HepG2 (cell line): ENCODE measurements at regions not wholly inside any gene's neighbourhood (a gene's known extent, or its start where the extent isn't known, plus 50 kb on each side); places are given as distances from the start of the nearest gene placed in this dataset.

Experiments used
- ATAC-seq: fragments of 200-7000 bp; cut with Tn5 transposase; 3 replicates; pipeline ENCODE4 v1.9.1; 2020; ENCODE audit warnings: mild to moderate bottlenecking, moderate library complexity
- BruUV-seq: library from RNA; stranded (reverse); fragments of 400-500 nt; replicated peaks from 2 replicates; lab custom pipeline; 2021; lab: Mats Ljungman, UMichigan
- CTCF ChIA-PET: fragments of 300-600 bp; formaldehyde crosslinking; extraction: SDS; loops from one replicate; lab custom pipeline; 2021; ENCODE audit warnings: low total read pairs, inconsistent platforms, low intra/inter-chr PET ratio; lab: Yijun Ruan, JAX
- POLR2A ChIA-PET: fragments of 350-600 bp; sonication (Branson Sonifier 250); formaldehyde crosslinking; loops from one replicate; lab custom pipeline; 2020; ENCODE audit warnings: antibody characterized with exemption, inconsistent platforms; lab: Yijun Ruan, JAX
- DNase-seq: peaks from one replicate; pipeline ENCODE4 v3.0.0-alpha.2; 2015; ENCODE audit warnings: low spot score
- FAIRE-seq: peaks from 3 replicates; lab custom pipeline; 2011; peaks lifted over from hg19 to GRCh38; lab: Jason Lieb, UNC
- H2AFZ ChIP-seq: one replicate; pipeline ENCODE4 v1.6.1; 2011; ENCODE audit warnings: low read length, inconsistent platforms
- H3K27ac ChIP-seq: fragments of 300-600 bp; 3 replicates; pipeline ENCODE4 v1.8.0; 2011; ENCODE audit warnings: mixed run types, mild to moderate bottlenecking, mixed read lengths, low read length, inconsistent platforms; ENCODE audit not compliant: insufficient read depth; ENCODE audit errors: extremely low read length
- H3K27me3 ChIP-seq, 2 experiments: fragments of 200-600 bp in 1 of 2; 2 replicates in 1 of 2; 3 replicates in 1 of 2; pipeline versions ENCODE4 v1.6.0 to v1.8.0; 2011; ENCODE audit warnings: low read length in 2 of 2, mild to moderate bottlenecking in 2 of 2, moderate library complexity in 2 of 2, inconsistent platforms in 1 of 2; ENCODE audit not compliant: insufficient read depth in 2 of 2, control insufficient read depth in 1 of 2
- H3K36me3 ChIP-seq, 2 experiments: fragments of 200-600 bp in 1 of 2; replicated peaks in 1 of 2; 2 replicates in 1 of 2; 3 replicates in 1 of 2; pipeline versions ENCODE4 v1.5.1 to v1.8.0; 2011; ENCODE audit warnings: low read length in 2 of 2, inconsistent platforms in 1 of 2; ENCODE audit not compliant: insufficient read depth in 2 of 2, control insufficient read depth in 1 of 2
- H3K4me1 ChIP-seq: 2 replicates; pipeline ENCODE4 v1.5.1; 2012; ENCODE audit warnings: low read length, inconsistent platforms; ENCODE audit not compliant: insufficient read depth
- H3K4me2 ChIP-seq: 2 replicates; pipeline ENCODE4 v1.6.0; 2011; ENCODE audit warnings: low read depth, low read length, inconsistent platforms
- H3K4me3 ChIP-seq, 3 experiments: fragments of 200-600 bp in 1 of 3; sonication (generic), shearing (Covaris generic) in 1 of 3; replicated peaks in 1 of 3; 2 replicates each; pipeline ENCODE4 v1.5.1; 2011 to 2016; ENCODE audit warnings: low read length in 3 of 3, inconsistent platforms in 2 of 3, low read depth in 2 of 3, mild to moderate bottlenecking in 2 of 3, control low read depth in 1 of 3, mixed read lengths in 1 of 3; ENCODE audit not compliant: insufficient read depth in 1 of 3
- H3K79me2 ChIP-seq: one replicate; pipeline ENCODE4 v1.6.1; 2011; ENCODE audit warnings: low read length, inconsistent platforms; ENCODE audit not compliant: insufficient read depth
- H3K9ac ChIP-seq: 2 replicates; pipeline ENCODE4 v1.6.0; 2011; ENCODE audit warnings: mild to moderate bottlenecking, low read depth, low read length, inconsistent platforms; ENCODE audit not compliant: insufficient read depth
- H3K9me3 ChIP-seq: 2 replicates; pipeline ENCODE4 v1.5.1; 2012; ENCODE audit warnings: mild to moderate bottlenecking, low read length
- H4K20me1 ChIP-seq: 2 replicates; pipeline ENCODE4 v1.6.0; 2011; ENCODE audit warnings: inconsistent platforms, mild to moderate bottlenecking, low read length, moderate library complexity; ENCODE audit not compliant: insufficient read depth
- AHR ChIP-seq: IDR thresholded peaks from 2 replicates; pipeline ENCODE4 v1.6.1; 2018; ENCODE audit warnings: missing genetic modification reagents, missing compliant biosample characterization
- BATF2 ChIP-seq: sonication (generic); formaldehyde crosslinking; IDR thresholded peaks from 2 replicates; pipeline ENCODE4 v1.8.0; 2022; ENCODE audit warnings: mild to moderate bottlenecking, missing genetic modification reagents, moderate library complexity
- CEBPB ChIP-seq: IDR thresholded peaks from 2 replicates; pipeline ENCODE4 v1.6.1; 2011; ENCODE audit warnings: low read depth, low read length, improper control_type of control experiment, borderline replicate concordance
- ERF ChIP-seq: IDR thresholded peaks from 2 replicates; pipeline ENCODE4 v1.6.1; 2018; ENCODE audit warnings: missing biosample characterization, missing genetic modification reagents
- JARID2 ChIP-seq: sonication (generic); formaldehyde crosslinking; IDR thresholded peaks from 2 replicates; pipeline ENCODE4 v1.8.1; 2023; ENCODE audit warnings: missing genetic modification reagents, inconsistent platforms; ENCODE audit not compliant: insufficient replicate concordance
- MLLT10 ChIP-seq: sonication (generic); formaldehyde crosslinking; IDR thresholded peaks from 2 replicates; pipeline ENCODE4 v1.4.0; 2020; ENCODE audit warnings: missing genetic modification reagents
- MLX ChIP-seq: IDR thresholded peaks from 2 replicates; pipeline ENCODE4 v1.6.1; 2016
- MTF2 ChIP-seq: sonication (generic); formaldehyde crosslinking; IDR thresholded peaks from 2 replicates; pipeline ENCODE4 v1.5.0; 2020; ENCODE audit warnings: missing genetic modification reagents, borderline replicate concordance
- NKX3-1 ChIP-seq: sonication (generic); formaldehyde crosslinking; IDR thresholded peaks from 2 replicates; pipeline ENCODE4 v1.5.0; 2020; ENCODE audit warnings: missing genetic modification reagents
- SMARCE1 ChIP-seq: fragments of 450-650 bp; IDR thresholded peaks from 2 replicates; pipeline ENCODE4 v1.6.1; 2017; ENCODE audit warnings: borderline replicate concordance
- ZKSCAN1 ChIP-seq: fragments of 150-350 bp; IDR thresholded peaks from 2 replicates; pipeline ENCODE4 v1.6.1; 2014; ENCODE audit warnings: low read length
- ZNF326 ChIP-seq: sonication (generic); formaldehyde crosslinking; IDR thresholded peaks from 2 replicates; pipeline ENCODE4 v1.4.0; 2020; ENCODE audit warnings: missing genetic modification reagents, borderline replicate concordance
- ZNF607 ChIP-seq: sonication (generic); formaldehyde crosslinking; IDR thresholded peaks from 2 replicates; pipeline ENCODE4 v1.5.1; 2020; ENCODE audit warnings: missing genetic modification reagents, mild to moderate bottlenecking, borderline replicate concordance
- ZNF788 ChIP-seq: sonication (generic); formaldehyde crosslinking; IDR thresholded peaks from 2 replicates; pipeline ENCODE4 v1.5.0; 2020; ENCODE audit warnings: mild to moderate bottlenecking, missing genetic modification reagents, borderline replicate concordance
- WGBS: methylation state at CpG from one replicate; pipeline ENCODE4 v1.1.6; 2017; ENCODE audit warnings: low lambda C conversion rate; 5-methylcytosine and 5-hydroxymethylcytosine counted together
- in situ Hi-C: cut with HindIII; loops from 2 replicates; pipeline ENCODE4 v1.10.0; 2017; ENCODE audit warnings: low pct_unique_long_range_greater_than_20kb; ENCODE audit not compliant: extremely low pct_ligation_motif_present
- intact Hi-C: fragments of 100-400 bp; cut with micrococcal nuclease; formaldehyde crosslinking; loops from one replicate; pipeline ENCODE4 v1.10.0; 2022; ENCODE audit not compliant: unreplicated experiment
- TF ChIP-seq, protein P1 (sequence below), 2 experiments: fragments of 450-650 bp in 1 of 2; sonication (generic) in 1 of 2; formaldehyde crosslinking; IDR thresholded peaks; 2 replicates each; pipeline versions ENCODE4 v1.5.0 to v1.8.0; 2020 to 2022; ENCODE audit warnings: mild to moderate bottlenecking in 1 of 2, missing genetic modification reagents in 1 of 2
- TF ChIP-seq, protein P2 (sequence below): sonication (generic); formaldehyde crosslinking; IDR thresholded peaks from 2 replicates; pipeline ENCODE4 v1.4.0; 2020; ENCODE audit warnings: missing genetic modification reagents, mild to moderate bottlenecking, borderline replicate concordance

DNA sequence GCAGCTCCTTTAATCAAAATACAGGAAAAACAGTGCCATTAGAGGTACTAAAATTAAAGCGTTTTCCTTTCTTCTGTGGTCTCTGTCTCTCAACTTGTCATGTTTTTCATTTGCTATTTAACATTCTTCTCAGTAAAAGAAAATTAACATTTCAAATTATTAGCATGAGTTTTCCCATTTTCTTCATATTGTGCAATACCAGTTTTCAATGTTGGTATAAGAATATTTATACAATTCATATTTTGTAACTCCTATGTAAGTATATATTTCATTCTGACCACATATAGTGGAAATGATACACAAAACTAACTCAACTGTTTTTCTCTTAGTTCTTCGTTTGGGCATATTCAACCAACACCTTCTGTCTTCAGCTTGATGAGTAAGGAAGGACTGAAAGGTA, 308.3 kb downstream of the HS3ST1 start:
- no peaks in the 10 kb centered on the region for H3K79me2 ChIP-seq
- H3K4me1 ChIP-seq: no peaks in the 10 kb centered on the region
- BruUV-seq: no TSS peak
- ChIA-PET POLR2A (no interaction called here), CTCF (no interaction called here)
- no peak overlapping the region for H2AFZ ChIP-seq
- H4K20me1 ChIP-seq: no peaks in the 10 kb centered on the region
- intact Hi-C loops: no loop called here
- H3K27me3 ChIP-seq: no peaks in the 10 kb centered on the region
- no peak overlapping the region for H3K9ac ChIP-seq
- in situ Hi-C loops: no loop called here
- H3K27ac ChIP-seq: no peak overlapping the region
- peaks cover 74% of the 10 kb centered on the region for H3K9me3 ChIP-seq
- DNase-seq: no peak
- H3K4me3 ChIP-seq: no peak overlapping the region
- 4% methylated on average over 2 of the region's 2 CpGs for WGBS
- no peak for ATAC-seq
- FAIRE-seq: no peak
- TF ChIP-seq MTF2 (CRISPR knock-in tag) (no peak), CEBPB (peak; percentile 40; the same call in 1 of the 2 replicates), MLX (no peak), ZNF607 (no peak), AHR (CRISPR knock-in tag) (no peak)
- no peak overlapping the region for H3K4me2 ChIP-seq
- no peaks in the 10 kb centered on the region for H3K36me3 ChIP-seq

- in situ Hi-C loops (no loop called here), intact Hi-C loops (no loop called here)
- H3K4me2 ChIP-seq: no peak overlapping the region
- WGBS: 0% methylated on average over 1 of the region's 1 CpG
- H2AFZ ChIP-seq: no peak overlapping the region
- DNase-seq (no peak), FAIRE-seq (no peak), ATAC-seq (no peak)
- no peaks in the 10 kb centered on the region for H3K4me1 ChIP-seq
- ChIA-PET POLR2A (no interaction called here), CTCF (no interaction called here)
- no peaks in the 10 kb centered on the region for H3K36me3 ChIP-seq
- no peak overlapping the region for H3K9ac ChIP-seq
- H3K27ac ChIP-seq: no peak overlapping the region
- no peaks in the 10 kb centered on the region for H3K27me3 ChIP-seq
- H3K79me2 ChIP-seq: no peaks in the 10 kb centered on the region
- no peak overlapping the region for H3K4me3 ChIP-seq
- H4K20me1 ChIP-seq: no peaks in the 10 kb centered on the region
- no TSS peak for BruUV-seq
- H3K9me3 ChIP-seq: peaks cover 72% of the 10 kb centered on the region
- TF ChIP-seq, protein P1, sequence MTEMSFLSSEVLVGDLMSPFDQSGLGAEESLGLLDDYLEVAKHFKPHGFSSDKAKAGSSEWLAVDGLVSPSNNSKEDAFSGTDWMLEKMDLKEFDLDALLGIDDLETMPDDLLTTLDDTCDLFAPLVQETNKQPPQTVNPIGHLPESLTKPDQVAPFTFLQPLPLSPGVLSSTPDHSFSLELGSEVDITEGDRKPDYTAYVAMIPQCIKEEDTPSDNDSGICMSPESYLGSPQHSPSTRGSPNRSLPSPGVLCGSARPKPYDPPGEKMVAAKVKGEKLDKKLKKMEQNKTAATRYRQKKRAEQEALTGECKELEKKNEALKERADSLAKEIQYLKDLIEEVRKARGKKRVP (CRISPR knock-in tag; IDR thresholded peaks at IDR 0.05): no peak
- TF ChIP-seq SMARCE1 (no peak), ZNF788 (CRISPR knock-in tag) (no peak), BATF2 (CRISPR knock-in tag) (no peak), ZKSCAN1 (no peak), ERF (CRISPR knock-in tag) (no peak), JARID2 (CRISPR knock-in tag) (no peak), NKX3-1 (CRISPR knock-in tag) (no peak), MLLT10 (CRISPR knock-in tag) (no peak), ZNF326 (no peak)
- TF ChIP-seq, protein P2, sequence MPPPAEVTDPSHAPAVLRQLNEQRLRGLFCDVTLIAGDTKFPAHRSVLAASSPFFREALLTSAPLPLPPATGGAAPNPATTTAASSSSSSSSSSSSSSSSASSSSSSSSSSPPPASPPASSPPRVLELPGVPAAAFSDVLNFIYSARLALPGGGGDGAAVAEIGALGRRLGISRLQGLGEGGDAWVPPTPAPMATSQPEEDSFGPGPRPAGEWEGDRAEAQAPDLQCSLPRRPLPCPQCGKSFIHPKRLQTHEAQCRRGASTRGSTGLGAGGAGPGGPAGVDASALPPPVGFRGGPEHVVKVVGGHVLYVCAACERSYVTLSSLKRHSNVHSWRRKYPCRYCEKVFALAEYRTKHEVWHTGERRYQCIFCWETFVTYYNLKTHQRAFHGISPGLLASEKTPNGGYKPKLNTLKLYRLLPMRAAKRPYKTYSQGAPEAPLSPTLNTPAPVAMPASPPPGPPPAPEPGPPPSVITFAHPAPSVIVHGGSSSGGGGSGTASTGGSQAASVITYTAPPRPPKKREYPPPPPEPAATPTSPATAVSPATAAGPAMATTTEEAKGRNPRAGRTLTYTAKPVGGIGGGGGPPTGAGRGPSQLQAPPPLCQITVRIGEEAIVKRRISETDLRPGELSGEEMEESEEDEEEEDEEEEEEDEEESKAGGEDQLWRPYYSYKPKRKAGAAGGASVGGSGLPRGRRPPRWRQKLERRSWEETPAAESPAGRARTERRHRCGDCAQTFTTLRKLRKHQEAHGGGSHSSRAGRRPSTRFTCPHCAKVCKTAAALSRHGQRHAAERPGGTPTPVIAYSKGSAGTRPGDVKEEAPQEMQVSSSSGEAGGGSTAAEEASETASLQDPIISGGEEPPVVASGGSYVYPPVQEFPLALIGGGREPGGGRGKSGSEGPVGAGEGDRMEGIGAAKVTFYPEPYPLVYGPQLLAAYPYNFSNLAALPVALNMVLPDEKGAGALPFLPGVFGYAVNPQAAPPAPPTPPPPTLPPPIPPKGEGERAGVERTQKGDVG (CRISPR knock-in tag): no peak
Measured at GRCh38 chr4:11119474-11119873, 309.2 kb downstream of the HS3ST1 start.
